ENCODE measurements at regions not wholly inside any gene's neighbourhood (a gene's known extent, or its start where the extent isn't known, plus 50 kb on each side); places are given as distances from the start of the nearest gene placed in this dataset.
"Not testable (repeated sequence)": the region's sequence is repeated elsewhere in the genome, so short reads cannot be mapped to it uniquely, and the experiment has no call there.

DNA sequence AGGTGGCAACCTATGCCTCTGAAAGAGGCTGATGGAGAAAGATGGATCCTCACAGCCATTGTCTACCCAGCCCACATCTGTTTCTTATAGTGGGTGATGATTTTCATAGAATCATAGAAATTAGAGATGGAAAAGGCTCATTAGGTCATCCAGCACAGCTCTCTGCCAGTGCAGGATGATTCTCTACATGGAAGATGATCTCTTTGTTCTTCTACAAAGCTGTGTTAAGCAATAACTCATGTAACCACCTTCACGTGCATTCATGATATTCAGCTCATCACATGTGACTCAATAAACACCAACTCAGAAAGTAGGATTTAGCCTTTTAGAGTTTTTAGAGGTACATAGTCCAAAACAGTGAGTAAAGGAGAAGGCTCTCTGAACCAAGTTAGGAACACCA, 539.4 kb upstream of the ID2 start:
- DNase-seq = peak in 1 of 2 donors; percentile 29
- H3K9me3 ChIP-seq (ENCODE audit: control insufficient read depth, low read depth, low read length) = no peaks in the 10 kb centered on the region
- H3K36me3 ChIP-seq (ENCODE audit: control insufficient read depth, insufficient read depth, low read length) = no peaks in the 10 kb centered on the region
- H3K4me3 ChIP-seq (ENCODE audit: low read length) = no peak overlapping the region
- H3K4me1 ChIP-seq (ENCODE audit: control insufficient read depth, insufficient read depth, low read length) = peaks cover 38% of the 10 kb centered on the region
- WGBS (ENCODE audit: insufficient coverage, low lambda C conversion rate) = no CpG with 5 or more reads among the region's 1 CpG
- H3K27me3 ChIP-seq (ENCODE audit: control insufficient read depth, insufficient read depth, low read length) = no peaks in the 10 kb centered on the region
- peak overlapping the region; percentile 83 for H3K27ac ChIP-seq (ENCODE audit: low read length)

DNA sequence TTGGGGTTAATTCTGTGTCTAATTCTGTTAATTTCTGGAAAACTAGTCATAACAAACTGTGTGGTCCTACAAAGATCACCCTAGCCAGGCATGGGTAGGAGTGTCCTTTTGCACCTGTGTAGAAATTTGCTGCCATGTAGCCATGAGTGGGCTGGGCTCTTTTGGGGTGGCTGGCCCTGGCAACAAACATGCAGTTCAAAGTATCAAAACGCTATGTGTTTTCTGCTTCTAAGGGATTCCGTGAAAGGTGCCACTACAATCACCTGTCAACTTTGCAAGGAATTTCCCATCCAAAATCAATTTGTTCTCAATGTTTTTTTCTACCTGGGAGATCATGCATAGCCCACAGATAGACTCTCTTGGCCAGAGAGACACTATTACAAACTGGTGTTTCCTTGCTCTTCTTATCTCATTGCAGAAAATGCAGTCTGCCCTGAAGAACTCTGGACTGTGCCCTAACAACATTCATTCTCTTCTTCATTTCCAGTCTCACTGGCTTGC, 537.7 kb upstream of the ID2 start:
- no peaks in the 10 kb centered on the region for H3K36me3 ChIP-seq (ENCODE audit: control insufficient read depth, insufficient read depth, low read length)
- WGBS (ENCODE audit: insufficient coverage, low lambda C conversion rate) = 80% methylated on average over 1 of the region's 2 CpGs
- no peaks in the 10 kb centered on the region for H3K9me3 ChIP-seq (ENCODE audit: control insufficient read depth, low read depth, low read length)
- peak; percentile 64 to 84 for DNase-seq
- H3K4me1 ChIP-seq (ENCODE audit: control insufficient read depth, insufficient read depth, low read length) = peaks cover 38% of the 10 kb centered on the region
- H3K4me3 ChIP-seq (ENCODE audit: low read length) = no peak overlapping the region
- no peaks in the 10 kb centered on the region for H3K27me3 ChIP-seq (ENCODE audit: control insufficient read depth, insufficient read depth, low read length)
- H3K27ac ChIP-seq (ENCODE audit: low read length) = peak overlapping the region; percentile 82

DNA sequence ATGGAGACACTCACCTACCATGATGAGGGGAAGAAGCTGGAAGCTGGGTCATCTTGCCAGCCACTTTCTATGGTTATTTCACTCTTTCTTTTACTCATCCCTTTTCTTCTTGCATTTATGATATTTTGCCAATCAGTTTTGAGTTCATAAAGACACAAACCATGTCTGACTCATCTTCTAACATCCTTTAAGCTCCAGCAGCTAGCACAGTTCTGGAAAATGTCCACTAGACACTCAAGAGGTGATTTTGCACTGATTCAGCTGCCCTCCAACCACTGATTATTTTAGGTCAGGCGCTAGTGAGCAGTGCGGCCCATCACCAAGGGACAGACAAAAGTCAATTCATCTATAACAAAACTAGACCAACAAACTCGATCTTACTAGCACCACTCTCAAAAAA, 537.1 kb upstream of the ID2 start:
- Histone ChIP-seq H3K9me3 (ENCODE audit: control insufficient read depth, low read depth, low read length) (no peaks in the 10 kb centered on the region), H3K36me3 (ENCODE audit: control insufficient read depth, insufficient read depth, low read length) (no peaks in the 10 kb centered on the region), H3K4me3 (ENCODE audit: low read length) (no peak overlapping the region), H3K27ac (ENCODE audit: low read length) (peak overlapping the region; percentile 82), H3K27me3 (ENCODE audit: control insufficient read depth, insufficient read depth, low read length) (no peaks in the 10 kb centered on the region), H3K4me1 (ENCODE audit: control insufficient read depth, insufficient read depth, low read length) (peaks cover 38% of the 10 kb centered on the region)
- WGBS (ENCODE audit: insufficient coverage, low lambda C conversion rate) = no CpG with 5 or more reads among the region's 3 CpGs
- DNase-seq = no peak

DNA sequence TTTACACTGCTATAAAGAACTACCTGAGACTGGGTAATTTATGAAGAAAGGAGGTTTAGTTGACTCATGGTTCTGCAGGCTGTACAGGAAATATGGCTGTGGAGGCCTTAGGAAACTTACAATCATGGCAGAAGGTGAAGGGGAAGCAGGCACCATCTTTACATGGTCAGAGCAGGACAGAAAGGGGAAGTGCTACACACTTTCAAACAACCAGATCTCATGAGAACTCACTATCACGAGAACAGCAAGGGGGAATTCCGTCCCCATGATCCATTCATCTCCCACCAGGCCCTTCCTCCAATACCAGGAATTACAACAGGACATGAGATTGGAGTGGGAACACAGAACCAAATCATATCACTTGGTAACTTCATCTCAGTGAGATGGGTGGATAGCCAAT, 536.5 kb upstream of the ID2 start:
- DNase-seq; H3K36me3 ChIP-seq (ENCODE audit: control insufficient read depth, insufficient read depth, low read length); H3K4me3 ChIP-seq (ENCODE audit: low read length); H3K9me3 ChIP-seq (ENCODE audit: control insufficient read depth, low read depth, low read length); H3K27me3 ChIP-seq (ENCODE audit: control insufficient read depth, insufficient read depth, low read length): not testable (repeated sequence)
- WGBS (ENCODE audit: insufficient coverage, low lambda C conversion rate) = no CpG with 5 or more reads among the region's 2 CpGs
- peaks cover 38% of the 10 kb centered on the region for H3K4me1 ChIP-seq (ENCODE audit: control insufficient read depth, insufficient read depth, low read length)
- peak overlapping the region; percentile 82 for H3K27ac ChIP-seq (ENCODE audit: low read length)

DNA sequence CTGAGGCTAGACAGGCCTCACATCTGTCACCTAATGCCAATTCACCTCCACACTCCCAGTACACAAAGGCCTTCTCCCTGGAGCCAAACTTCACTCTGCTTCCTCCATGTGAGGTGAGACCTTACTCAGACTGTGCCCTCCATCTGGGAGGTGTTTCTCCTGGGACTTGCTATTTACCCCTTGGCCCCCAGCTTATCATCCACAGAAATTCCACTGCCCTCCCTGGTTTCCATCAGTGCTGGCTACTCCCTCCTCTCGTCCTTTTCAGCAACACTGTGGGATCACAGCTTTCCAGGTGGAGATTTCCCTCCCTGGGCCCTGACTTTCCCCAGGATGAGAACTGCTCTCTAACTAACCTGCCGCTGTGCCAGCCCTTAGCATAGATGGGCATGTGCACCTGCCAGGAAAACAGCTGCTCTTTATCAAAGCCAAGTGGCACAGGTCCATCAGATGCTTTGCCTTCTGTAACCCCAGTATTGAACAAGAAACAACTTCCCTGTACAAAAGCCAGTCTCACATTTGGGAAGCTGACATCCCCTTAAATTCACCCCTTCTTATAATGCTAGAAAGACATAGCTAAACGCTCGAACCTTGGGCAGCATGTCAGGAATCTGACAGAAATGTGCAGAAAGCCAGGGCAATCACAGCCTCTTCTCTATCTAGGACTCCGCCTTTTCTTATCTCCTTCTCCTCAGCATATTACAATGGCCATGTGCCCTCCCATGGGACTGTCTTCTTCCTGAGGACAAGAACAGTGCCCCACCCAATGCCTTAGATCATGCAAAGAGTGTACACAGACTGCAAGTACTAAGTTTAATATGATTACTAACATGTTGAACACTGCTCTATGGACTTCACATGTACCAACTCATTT, 535.5 kb upstream of the ID2 start:
- H3K9me3 ChIP-seq (ENCODE audit: control insufficient read depth, low read depth, low read length) = no peaks in the 10 kb centered on the region
- H3K4me1 ChIP-seq (ENCODE audit: control insufficient read depth, insufficient read depth, low read length) = peaks cover 32% of the 10 kb centered on the region
- H3K27me3 ChIP-seq (ENCODE audit: control insufficient read depth, insufficient read depth, low read length) = no peaks in the 10 kb centered on the region
- H3K27ac ChIP-seq (ENCODE audit: low read length) = peak overlapping the region; percentile 61
- no peak overlapping the region for H3K4me3 ChIP-seq (ENCODE audit: low read length)
- peak; percentile 82 to 90 for DNase-seq
- H3K36me3 ChIP-seq (ENCODE audit: control insufficient read depth, insufficient read depth, low read length) = no peaks in the 10 kb centered on the region
- WGBS (ENCODE audit: insufficient coverage, low lambda C conversion rate) = no CpG with 5 or more reads among the region's 5 CpGs

DNA sequence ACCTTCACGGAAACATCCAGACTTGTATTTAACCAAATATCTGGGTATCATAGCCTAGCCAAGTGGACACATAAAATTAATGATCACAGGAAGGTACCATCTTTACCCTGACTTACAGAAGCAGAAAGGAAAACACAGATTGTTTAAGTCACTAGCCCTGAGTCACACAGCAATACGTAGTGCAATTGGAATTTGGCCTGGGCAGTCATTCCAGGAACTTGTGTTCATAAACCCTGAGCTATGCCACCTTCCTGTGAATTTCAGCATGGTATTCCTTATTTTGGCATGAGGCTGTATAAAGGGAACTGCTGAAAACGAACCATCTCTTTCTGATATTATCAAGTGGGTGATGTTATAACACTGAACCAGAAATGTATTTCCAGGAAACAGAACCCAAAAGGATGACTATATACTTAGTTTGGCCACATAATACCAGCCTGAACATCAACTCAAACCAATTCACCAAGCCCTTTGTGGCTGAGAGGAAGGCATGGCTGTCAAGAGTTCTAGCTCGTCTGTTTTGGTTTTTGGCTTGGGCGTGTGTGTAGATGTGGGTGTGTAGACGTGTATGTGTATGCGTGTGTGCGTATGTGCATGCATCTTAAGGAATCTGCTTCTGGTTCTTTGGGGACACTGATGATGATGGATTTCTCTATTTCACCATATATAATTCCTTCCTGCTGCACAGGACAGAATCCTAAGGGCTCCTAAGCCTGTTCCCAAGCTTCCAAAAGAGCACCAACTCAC, 533.4 kb upstream of the ID2 start:
- H3K27me3 ChIP-seq (ENCODE audit: control insufficient read depth, insufficient read depth, low read length) = no peaks in the 10 kb centered on the region
- no peak overlapping the region for H3K4me3 ChIP-seq (ENCODE audit: low read length)
- no peaks in the 10 kb centered on the region for H3K9me3 ChIP-seq (ENCODE audit: control insufficient read depth, low read depth, low read length)
- DNase-seq = no peak
- H3K27ac ChIP-seq (ENCODE audit: low read length) = no peak overlapping the region
- H3K36me3 ChIP-seq (ENCODE audit: control insufficient read depth, insufficient read depth, low read length) = no peaks in the 10 kb centered on the region
- peaks cover 23% of the 10 kb centered on the region for H3K4me1 ChIP-seq (ENCODE audit: control insufficient read depth, insufficient read depth, low read length)
- no CpG with 5 or more reads among the region's 8 CpGs for WGBS (ENCODE audit: insufficient coverage, low lambda C conversion rate)

DNA sequence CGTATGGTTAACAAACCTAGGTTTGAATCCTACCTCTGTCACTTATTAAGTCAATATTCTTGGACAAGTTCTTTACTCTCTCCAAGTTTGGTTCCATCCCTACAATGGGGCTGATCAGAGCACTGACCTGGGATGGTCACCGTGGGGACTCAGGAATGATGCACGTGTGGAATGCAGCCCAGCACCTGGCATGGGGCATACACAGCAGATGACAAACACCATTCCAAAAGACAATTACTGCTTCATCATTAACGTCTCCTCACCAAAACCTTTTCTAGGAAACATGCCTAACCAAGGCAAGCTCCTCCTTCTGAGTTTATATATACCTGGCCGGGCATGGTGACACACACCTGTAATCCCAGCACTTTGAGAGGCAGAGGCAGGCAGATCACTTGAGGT, 532.9 kb upstream of the ID2 start:
- H3K4me1 ChIP-seq (ENCODE audit: control insufficient read depth, insufficient read depth, low read length) = peaks cover 20% of the 10 kb centered on the region
- H3K27ac ChIP-seq (ENCODE audit: low read length) = no peak overlapping the region
- no peaks in the 10 kb centered on the region for H3K36me3 ChIP-seq (ENCODE audit: control insufficient read depth, insufficient read depth, low read length)

DNA sequence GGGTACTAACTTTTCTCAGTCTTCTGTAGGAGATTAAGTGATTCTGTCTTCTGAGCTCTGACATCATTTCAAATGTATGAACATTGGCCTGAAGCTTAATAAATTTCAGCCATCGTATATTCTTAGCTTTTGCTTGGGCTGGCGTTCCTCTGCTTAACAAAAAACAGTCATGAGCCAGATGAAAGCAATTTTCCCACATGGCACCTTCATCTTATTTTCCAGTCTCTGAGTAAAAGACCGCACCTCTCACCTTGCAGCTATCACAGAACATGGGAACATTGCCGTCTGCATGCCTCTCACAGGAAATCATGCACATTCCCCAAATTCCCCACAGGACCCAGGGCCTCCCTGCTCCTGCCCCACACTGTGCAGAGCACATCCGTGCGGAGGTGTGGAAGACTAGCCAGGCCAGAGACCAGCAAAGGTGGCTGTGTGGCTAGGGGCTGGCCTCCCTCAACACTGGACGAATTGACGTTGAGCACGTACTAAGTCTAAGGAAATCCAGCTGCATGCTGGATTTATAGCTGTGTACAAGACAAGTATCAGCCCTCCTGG, 531.8 kb upstream of the ID2 start:
- H3K27me3 ChIP-seq (ENCODE audit: control insufficient read depth, insufficient read depth, low read length) = no peaks in the 10 kb centered on the region
- 100% methylated on average over 1 of the region's 9 CpGs for WGBS (ENCODE audit: insufficient coverage, low lambda C conversion rate)
- no peak overlapping the region for H3K4me3 ChIP-seq (ENCODE audit: low read length)
- peaks cover 11% of the 10 kb centered on the region for H3K4me1 ChIP-seq (ENCODE audit: control insufficient read depth, insufficient read depth, low read length)
- no peaks in the 10 kb centered on the region for H3K9me3 ChIP-seq (ENCODE audit: control insufficient read depth, low read depth, low read length)
- no peak for DNase-seq
- no peak overlapping the region for H3K27ac ChIP-seq (ENCODE audit: low read length)
- no peaks in the 10 kb centered on the region for H3K36me3 ChIP-seq (ENCODE audit: control insufficient read depth, insufficient read depth, low read length)

More for the DNA sequence above, 532.9 kb upstream of the ID2 start:
- DNase-seq = no peak
- no peaks in the 10 kb centered on the region for H3K27me3 ChIP-seq (ENCODE audit: control insufficient read depth, insufficient read depth, low read length)
- WGBS (ENCODE audit: insufficient coverage, low lambda C conversion rate) = no CpG with 5 or more reads among the region's 5 CpGs
- H3K9me3 ChIP-seq (ENCODE audit: control insufficient read depth, low read depth, low read length) = no peaks in the 10 kb centered on the region
- no peak overlapping the region for H3K4me3 ChIP-seq (ENCODE audit: low read length)

DNA sequence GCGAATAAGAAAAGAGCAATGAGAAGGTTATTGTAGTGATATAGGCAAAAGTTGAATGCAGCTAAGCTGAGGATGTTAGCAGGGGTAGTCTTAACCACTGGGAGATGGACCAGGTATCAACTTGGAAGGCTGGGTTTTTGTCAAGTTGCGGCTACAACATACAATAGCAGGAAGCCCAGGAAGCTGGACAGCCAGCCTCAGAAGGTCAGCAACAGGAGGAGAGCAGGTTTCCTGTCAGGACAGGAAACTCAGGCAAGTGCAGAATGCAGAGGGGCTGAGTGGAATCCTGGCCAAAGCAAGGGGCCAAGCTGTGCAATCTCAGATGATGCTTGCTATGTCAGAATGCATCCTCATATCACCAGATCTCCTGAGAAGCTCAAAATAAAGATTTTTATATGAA, 530.0 kb upstream of the ID2 start:
- H3K4me3 ChIP-seq (ENCODE audit: low read length) = no peak overlapping the region
- no peaks in the 10 kb centered on the region for H3K9me3 ChIP-seq (ENCODE audit: control insufficient read depth, low read depth, low read length)
- H3K36me3 ChIP-seq (ENCODE audit: control insufficient read depth, insufficient read depth, low read length) = no peaks in the 10 kb centered on the region
- H3K27me3 ChIP-seq (ENCODE audit: control insufficient read depth, insufficient read depth, low read length) = no peaks in the 10 kb centered on the region
- H3K4me1 ChIP-seq (ENCODE audit: control insufficient read depth, insufficient read depth, low read length) = no peaks in the 10 kb centered on the region
- WGBS (ENCODE audit: insufficient coverage, low lambda C conversion rate) = 100% methylated on average over 1 of the region's 2 CpGs
- no peak for DNase-seq
- H3K27ac ChIP-seq (ENCODE audit: low read length) = no peak overlapping the region

DNA sequence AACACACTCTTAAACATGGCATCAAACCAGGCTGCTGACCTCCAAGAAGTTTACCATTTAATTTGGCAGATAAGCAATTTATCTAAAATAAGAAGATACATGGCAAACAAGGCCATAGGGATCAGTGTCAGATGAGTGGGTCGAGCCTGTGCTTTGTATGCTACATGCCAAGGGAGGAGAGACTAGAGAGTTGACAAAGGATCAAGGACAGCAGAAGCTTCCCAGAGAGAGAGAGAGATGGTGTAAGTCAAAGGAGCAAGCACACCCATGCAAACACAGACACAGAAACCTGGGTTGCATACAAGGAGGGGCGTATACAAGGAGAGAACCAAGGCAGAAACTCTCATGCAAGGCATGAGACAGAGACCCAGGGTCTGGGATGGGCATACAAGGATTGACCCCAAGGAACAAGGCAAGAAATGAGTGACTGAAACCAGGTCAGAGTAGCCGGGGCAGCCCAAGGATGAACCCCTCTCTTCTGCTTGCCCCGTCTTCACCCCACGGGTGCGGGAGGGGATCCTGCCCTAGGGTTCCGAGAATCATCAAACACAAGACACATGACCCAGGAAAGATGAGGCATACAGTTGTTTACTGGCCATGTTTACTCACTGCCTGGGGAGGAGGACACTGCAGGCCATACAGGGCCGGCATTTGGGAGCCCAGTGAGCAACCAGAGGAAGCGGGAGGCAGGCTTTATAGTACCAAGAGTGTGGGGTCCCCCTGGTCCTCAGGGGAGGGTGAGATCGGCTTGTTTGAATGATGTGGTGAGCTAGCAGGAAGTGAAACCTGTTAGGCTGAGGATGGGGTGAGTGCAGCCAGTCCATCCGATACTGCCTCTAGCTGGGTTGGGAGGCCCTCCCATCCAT, 529.2 kb upstream of the ID2 start:
- no CpG with 5 or more reads among the region's 11 CpGs for WGBS (ENCODE audit: insufficient coverage, low lambda C conversion rate)
- no peak for DNase-seq
- no peak overlapping the region for H3K27ac ChIP-seq (ENCODE audit: low read length)
- H3K4me1 ChIP-seq (ENCODE audit: control insufficient read depth, insufficient read depth, low read length) = no peaks in the 10 kb centered on the region
- H3K4me3 ChIP-seq (ENCODE audit: low read length) = no peak overlapping the region
- H3K27me3 ChIP-seq (ENCODE audit: control insufficient read depth, insufficient read depth, low read length) = no peaks in the 10 kb centered on the region
- no peaks in the 10 kb centered on the region for H3K9me3 ChIP-seq (ENCODE audit: control insufficient read depth, low read depth, low read length)
- no peaks in the 10 kb centered on the region for H3K36me3 ChIP-seq (ENCODE audit: control insufficient read depth, insufficient read depth, low read length)
